NCI-H1694 treated with DMSO at 0.1 percent for 48 hours (cell line): ENCODE measurements at regions not wholly inside any gene's neighbourhood (a gene's known extent, or its start where the extent isn't known, plus 50 kb on each side); places are given as distances from the start of the nearest gene placed in this dataset.

Source experiments
- DNase-seq: peaks from one replicate; lab custom pipeline; 2025; lab: John Stamatoyannopoulos, UW

DNA sequence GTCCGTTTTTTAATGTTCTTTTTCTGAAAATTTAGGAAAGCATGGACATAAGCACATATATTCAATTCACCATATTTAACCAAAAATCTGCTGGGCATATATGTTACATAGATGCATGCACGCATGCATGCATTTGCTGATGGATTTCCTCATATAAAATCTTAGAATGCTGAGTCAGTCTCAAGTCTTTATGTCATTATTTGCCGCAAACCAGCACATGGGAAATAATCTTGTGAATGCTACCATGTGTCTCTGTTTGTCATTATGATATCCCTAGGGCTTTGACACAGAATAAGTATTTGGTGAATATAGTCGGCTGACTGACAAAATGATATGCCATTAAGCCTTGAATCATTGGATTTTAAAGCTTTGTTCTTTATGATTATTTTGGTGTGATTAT lies 776.5 kb downstream of the KCNT2 start:
- DNase-seq: no peak

- DNase-seq: no peak
Measured at GRCh38 chr1:195828325-195828724, 779.9 kb downstream of the KCNT2 start.

GRCh38 chr1:195820925-195821324 lies 787.3 kb downstream of the KCNT2 start:
- DNase-seq: no peak

DNA sequence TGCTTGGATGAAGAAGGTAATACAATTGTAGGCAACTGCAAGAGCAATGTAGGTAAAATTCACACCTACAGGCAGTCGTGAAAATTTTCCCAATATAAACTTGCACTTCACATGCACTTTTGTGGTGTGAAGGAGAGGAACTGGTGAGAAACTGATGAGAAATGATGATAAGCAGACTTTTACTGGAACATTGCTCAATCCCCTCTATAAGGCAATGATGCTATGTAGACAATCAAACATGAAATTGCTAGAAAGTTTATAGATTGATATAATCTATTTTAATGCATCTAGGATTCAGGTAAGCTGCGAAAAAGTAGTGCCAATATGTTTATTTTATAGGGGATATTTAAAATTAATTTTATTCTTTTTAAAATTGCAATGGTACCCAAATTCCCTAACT lies 802.2 kb downstream of the KCNT2 start:
- DNase-seq: no peak

DNA sequence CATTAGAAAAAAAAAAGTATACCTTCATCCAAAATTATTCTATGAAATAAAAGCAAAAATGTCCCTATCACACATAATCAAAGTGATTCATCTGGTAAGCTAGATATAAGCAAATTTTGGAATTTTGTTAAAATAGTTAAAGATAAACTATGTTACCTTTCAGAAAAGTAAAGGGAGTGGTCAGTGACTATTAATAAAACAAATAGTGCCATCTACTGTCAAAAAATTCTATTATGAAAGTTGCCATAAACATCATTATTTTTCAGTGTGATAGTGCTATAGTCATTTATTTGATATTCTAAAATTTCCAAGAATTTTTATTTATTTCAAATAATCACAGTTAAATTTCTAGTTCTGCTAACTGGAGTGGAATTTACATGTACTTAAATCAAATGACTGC lies 803.7 kb downstream of the KCNT2 start:
- DNase-seq: peak; percentile 34

- no peak for DNase-seq
Measured at GRCh38 chr1:195799016-195799415, 809.2 kb downstream of the KCNT2 start.

DNA sequence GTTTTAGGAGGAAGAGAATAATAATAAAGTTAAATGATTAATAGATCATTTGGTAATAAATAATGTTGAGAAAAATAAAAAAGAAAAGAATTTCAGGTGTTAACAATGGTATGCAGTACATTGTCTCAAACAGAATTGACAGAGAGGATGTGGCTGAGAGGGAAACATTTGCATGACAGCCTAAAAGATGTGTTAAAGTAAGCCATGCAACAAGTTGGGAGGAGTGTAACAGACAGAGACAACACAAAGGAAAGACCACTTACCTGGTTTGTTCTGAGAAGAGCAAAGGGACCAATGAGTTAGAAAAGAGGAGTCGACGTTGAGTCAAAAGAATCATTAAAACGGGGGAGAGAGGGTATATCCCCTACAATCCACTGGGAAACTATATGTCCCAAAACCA lies 814.0 kb downstream of the KCNT2 start:
- DNase-seq: no peak

- no peak for DNase-seq
Measured at GRCh38 chr1:195791796-195792195, 816.4 kb downstream of the KCNT2 start.

DNA sequence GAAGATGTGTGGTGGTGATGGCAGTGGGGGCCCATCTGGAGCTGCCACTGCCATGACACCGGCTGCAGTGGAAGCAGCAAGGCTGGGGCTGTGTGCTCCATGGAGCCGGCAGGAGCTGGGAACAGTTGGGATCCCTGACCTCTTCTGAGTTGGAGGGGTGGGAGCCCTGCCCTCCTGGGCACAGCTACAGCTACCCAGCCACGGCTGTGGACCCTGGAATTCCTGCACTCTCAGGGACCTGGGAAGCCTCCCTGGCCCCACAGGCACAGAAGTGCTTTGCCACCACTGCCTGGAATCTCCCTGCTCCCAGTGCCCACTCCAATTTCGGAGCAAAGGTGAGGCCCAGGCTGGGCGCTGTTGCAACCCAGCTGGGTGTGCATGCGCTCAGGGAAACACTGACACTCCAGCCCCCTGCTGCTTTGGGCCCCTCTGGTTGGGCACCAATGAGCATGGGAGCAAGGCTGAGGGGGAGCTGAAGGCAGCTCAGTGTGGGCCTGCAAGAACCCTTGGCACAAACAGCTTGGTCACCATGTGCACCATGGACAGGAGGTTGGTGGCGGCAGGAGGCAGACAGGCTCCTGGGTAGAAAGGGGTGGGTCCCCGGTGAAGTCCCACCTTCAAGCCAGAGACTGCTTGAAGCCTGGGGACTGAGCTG lies 817.6 kb downstream of the KCNT2 start:
- DNase-seq: no peak

DNA sequence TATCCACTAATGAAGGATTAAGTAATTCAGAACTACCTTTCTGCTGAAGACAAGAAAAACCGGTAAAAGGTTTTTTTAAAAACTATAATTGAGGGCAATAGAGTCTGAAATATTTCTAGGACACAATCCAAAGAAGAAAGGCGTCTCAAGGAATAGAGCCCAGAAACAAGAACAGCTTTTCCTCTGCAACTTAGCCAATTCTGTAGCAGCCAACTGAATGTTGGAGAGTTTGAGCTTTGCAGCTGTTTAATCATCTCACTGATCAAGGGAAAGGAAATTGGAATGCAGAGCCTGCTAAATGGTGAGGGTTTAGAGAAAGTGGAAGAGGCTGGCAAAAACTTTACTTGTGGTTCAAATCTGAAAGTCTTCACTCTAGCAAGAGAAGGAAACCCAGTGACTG lies 818.9 kb downstream of the KCNT2 start:
- no peak for DNase-seq

- no peak for DNase-seq
Measured at GRCh38 chr1:195788721-195789120, 819.5 kb downstream of the KCNT2 start.

- no peak for DNase-seq
Measured at GRCh38 chr1:195785830-195786229, 822.4 kb downstream of the KCNT2 start.

DNA sequence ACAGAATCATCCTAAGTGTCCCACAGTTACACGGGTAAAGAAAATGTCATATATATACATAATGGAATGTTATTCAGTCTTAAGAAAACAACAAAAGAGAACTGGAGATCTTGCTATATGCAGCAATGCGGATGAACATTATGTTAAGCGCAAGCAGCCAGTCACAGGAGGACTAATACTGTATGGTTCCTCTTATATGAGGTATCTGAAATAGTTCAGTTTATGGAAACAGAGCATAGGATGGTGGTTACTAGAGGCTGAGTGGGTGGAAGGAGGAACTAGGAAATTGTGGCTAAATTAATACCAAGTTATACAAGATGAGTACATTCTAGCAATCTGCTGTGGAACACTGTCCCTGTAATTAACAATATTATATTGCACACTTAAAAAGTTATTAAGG lies 834.3 kb downstream of the KCNT2 start:
- no peak for DNase-seq

DNA sequence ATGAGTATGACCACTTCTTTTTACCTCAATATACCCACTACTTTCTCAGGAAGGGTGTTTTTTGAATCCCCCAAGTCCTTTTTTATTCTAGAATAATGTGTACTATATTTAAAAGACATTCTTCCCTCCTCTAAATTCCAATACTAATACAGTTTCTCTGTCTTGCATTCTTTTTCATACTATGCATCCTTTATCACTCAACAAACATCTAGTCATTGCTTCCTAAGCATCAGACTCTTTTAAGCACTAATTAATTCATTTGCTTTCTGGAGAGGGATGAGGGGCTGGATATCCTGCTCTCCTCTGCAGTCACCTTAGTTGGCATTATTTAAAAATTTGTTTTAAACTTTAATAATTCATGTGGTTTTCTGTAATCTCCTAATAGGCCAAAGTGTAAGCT lies 838.8 kb downstream of the KCNT2 start:
- no peak for DNase-seq

GRCh38 chr1:195768936-195769335 lies 839.3 kb downstream of the KCNT2 start:
- DNase-seq: no peak

GRCh38 chr1:195768377-195768776 lies 839.9 kb downstream of the KCNT2 start:
- DNase-seq: no peak

DNA sequence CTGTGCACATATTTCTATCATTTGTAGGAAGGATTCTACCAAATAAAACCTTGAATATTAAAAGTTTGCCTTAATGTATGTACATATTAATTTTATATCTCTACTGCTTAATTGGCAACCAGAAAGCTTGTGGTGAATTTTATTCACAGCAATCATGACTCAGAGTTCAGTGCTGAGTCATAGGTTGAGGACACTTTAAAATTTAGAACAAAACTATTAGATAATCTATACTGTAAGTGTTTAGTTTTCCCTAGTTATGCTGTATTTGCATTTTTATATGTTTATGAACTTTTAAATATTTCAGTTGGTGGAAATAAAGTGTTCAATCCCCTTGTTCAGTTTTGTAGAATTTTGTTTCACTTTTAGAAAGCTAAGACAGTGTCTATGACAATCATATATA lies 841.5 kb downstream of the KCNT2 start:
- DNase-seq: no peak

DNA sequence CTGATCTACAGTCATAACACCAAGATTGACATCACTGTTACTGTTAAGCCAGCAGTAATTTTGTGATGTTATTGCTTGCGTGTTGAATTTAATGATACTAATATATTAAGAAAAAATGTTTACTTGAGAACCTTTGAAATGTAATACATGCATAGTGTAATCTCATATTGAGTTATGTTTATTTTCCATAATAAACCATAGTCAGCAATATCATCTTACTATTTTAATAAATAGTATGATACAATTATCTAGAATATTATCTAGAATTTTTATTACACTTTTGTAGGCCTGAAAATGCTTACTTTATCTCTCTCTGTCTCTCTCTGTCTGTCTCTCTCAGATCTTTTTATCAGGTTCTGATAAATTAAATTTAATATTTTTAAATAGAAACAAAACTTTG lies 843.1 kb downstream of the KCNT2 start:
- no peak for DNase-seq

- no peak for DNase-seq
Measured at GRCh38 chr1:195763907-195764374, 844.3 kb downstream of the KCNT2 start.

DNA sequence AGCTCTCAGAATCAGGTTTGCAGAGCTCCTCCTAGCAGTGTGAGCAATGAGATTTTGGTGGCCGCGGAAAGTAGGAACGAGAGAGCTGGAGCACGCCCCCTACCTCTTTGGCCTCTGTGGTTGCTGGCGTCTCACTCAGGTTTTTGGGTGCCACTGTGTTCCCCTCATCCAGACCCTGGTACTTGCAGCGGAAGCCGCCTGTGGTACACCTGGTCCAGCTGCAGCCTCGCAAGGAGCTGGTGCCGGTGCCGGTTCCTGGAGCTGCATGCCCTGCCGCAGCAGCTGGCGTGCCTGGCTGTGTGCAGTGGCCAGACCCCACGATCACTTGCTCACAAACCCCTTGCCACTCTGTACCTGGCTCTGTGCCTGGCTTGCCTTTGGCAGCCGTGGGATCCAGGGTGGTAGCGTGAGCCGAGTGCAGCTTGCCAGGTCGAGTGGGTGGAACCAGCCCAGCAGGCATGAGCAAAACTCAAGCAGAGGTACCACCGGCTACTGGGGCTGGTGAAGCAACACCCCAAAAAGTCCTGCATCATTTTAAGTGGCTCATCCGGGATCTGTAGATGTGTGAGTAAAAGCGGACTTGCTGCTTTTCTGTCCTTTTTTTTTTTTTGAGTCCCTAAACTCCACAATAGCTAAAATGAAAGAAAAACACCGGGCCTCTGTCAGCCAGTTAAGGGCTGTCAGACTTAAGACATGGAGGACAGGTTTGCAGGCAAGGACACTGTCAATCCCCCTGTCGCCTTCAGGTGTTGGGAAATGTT lies 844.9 kb downstream of the KCNT2 start:
- DNase-seq: no peak

DNA sequence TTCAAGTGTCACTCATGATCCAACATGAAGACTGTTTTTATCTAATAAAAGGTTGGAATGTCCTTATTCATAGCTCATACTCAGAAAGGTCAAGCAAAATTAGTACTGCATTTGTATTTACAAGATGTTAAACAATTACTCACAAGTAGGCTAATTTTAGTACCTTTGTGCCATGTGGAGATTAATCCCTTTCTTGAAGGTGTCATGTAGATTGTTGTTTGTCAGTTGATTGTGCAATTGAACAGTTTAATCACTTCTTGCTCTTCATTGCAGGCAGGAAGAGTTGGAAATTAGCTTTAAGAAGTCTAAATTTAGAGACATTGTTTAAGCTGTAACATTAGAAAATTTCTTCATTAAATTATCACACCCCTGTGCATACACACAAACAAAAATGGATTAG lies 847.1 kb downstream of the KCNT2 start:
- DNase-seq: no peak

DNA sequence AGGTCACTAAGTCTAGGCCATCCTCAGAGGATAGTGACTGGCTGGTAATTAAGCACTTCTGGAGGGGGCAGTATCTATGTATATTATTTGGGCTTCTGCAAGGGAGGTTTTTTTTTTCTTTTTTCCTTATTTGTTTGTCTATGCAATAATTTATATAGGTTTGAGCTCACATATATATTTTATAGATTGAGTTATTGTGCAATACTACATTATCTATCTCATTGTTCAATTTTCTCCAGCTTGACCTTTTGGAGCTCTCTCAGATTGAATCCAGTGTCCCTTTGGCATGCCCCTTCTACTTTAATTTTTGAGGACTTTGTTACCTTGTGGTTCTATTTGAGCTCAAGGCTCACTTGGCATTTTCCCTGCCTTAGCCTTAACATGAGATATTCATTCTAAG lies 852.1 kb downstream of the KCNT2 start:
- no peak for DNase-seq

DNA sequence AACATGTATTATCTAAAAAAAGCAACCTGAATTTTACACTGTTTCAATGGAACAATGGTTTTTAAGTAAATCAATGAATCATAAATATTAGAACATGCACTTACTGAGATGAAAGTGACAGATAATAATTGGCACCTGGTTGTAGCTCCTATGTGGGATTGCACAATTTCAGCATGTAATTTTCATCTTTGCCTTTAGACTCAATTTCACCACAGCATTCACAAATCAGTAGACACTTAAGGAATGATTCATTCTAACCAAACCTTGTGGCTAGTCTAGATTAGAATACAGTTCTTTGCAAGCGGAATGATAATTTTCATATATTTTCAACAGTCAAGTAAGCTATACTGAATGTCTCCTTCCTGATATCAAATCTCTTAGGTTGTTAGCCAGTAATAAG lies 853.4 kb downstream of the KCNT2 start:
- no peak for DNase-seq

DNA sequence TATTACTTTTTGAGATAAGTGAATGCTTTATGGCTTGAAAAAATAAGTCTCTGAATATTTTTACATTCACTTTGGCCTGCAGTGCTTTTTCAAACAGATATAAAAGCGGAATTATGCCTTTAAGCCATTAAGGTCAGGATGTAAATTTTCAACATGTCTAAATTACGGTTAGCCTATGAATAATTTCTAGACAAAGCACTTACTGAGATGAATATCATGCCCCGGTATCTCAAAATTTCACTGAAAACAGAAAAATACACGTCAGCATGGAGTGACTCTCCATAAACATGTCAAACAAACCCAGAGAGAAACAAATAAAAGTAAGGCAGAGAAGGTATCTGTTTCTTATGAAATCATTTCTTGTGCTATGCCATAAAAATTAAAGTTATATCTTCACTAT lies 853.9 kb downstream of the KCNT2 start:
- DNase-seq: no peak
